ENCODE measurements at regions not wholly inside any gene's neighbourhood (a gene's known extent, or its start where the extent isn't known, plus 50 kb on each side); places are given as distances from the start of the nearest gene placed in this dataset.

DNA sequence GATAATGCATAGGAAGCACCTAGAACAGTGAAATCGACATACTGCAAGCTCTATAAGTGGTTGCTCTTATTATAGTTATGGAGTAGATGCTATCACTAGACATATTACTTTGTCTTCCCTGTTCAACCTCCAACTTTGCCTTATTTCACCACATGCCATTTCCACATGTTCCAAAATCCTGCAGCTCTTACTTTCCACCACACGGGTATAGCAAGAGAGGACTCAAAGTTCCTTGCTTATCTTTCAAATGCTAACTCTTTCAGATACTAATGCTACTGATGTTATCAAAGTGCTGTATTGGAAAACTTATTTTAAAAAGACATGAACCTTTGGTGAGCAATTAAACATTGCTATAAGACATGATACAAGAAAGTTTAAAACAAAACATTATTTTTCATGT is 1130.1 kb downstream of the HACE1 start:
- no peak for TF ChIP-seq POLR2A (IDR thresholded peaks at IDR 0.05)
- TF ChIP-seq, protein P1, sequence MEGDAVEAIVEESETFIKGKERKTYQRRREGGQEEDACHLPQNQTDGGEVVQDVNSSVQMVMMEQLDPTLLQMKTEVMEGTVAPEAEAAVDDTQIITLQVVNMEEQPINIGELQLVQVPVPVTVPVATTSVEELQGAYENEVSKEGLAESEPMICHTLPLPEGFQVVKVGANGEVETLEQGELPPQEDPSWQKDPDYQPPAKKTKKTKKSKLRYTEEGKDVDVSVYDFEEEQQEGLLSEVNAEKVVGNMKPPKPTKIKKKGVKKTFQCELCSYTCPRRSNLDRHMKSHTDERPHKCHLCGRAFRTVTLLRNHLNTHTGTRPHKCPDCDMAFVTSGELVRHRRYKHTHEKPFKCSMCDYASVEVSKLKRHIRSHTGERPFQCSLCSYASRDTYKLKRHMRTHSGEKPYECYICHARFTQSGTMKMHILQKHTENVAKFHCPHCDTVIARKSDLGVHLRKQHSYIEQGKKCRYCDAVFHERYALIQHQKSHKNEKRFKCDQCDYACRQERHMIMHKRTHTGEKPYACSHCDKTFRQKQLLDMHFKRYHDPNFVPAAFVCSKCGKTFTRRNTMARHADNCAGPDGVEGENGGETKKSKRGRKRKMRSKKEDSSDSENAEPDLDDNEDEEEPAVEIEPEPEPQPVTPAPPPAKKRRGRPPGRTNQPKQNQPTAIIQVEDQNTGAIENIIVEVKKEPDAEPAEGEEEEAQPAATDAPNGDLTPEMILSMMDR (IDR thresholded peaks at IDR 0.05): no peak
- no peak for TF ChIP-seq EP300 (IDR thresholded peaks at IDR 0.05)

Data from tibial nerve (tissue), 4 donors.